ENCODE measurements at regions not wholly inside any gene's neighbourhood (a gene's known extent, or its start where the extent isn't known, plus 50 kb on each side); places are given as distances from the start of the nearest gene placed in this dataset.

GRCh38 chr16:17532338-17532995 is 61.7 kb upstream of the XYLT1 start:
- no peak for DNase-seq

GRCh38 chr16:17529982-17530760 is 59.4 kb upstream of the XYLT1 start:
- no peak for DNase-seq

- peak; percentile 10 for DNase-seq
Measured at GRCh38 chr16:17526956-17527937, 56.5 kb upstream of the XYLT1 start.

- DNase-seq = no peak
Measured at GRCh38 chr16:17524656-17525055, 53.9 kb upstream of the XYLT1 start.

- DNase-seq = peak; percentile 7
Measured at GRCh38 chr16:17520561-17520960, 49.8 kb upstream of the XYLT1 start.
